NCI-H524 treated with DMSO at 0.1 percent for 48 hours (cell line): ENCODE measurements at regions not wholly inside any gene's neighbourhood (a gene's known extent, or its start where the extent isn't known, plus 50 kb on each side); places are given as distances from the start of the nearest gene placed in this dataset.

Source experiments
- DNase-seq: peaks from one replicate; lab custom pipeline; 2025; lab: John Stamatoyannopoulos, UW

GRCh38 chr7:95718577-95719410 lies 53.6 kb upstream of the DYNC1I1 start:
- DNase-seq: no peak

DNA sequence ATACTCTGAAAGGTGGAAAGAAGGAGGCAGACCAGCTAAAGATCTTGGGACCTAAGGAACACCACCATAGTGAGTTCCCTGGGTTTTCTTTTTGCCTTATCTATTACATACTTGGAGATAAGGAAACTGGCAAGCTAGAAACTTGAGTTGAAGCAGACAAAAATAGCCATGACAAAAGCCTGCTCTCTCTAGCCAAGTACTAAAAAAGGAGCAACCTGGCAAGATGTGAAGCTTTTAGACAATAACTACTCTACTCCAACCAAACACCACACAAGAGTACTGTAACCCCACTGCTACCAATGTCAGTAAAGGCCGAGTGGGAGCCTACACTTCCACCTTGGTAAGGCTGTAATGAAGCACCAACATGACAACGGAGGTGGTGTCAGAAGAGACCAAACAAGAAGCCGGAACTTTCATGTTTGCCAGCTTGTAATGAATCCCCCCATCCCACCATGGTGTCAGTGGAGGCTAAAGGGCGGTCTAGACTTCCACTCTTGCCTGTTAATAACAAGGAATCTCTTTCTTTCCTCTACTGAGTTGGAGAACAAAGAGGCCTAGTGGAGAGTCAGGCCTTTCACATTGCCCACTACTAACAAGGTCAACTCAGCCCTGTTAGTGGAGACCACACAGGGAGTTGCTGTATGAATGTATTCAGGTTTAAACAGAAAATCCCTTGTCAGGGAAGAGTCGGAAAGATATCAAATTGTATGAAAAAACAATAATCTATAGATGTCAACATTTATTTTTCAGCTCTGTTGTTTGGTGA lies 55.8 kb upstream of the DYNC1I1 start:
- DNase-seq: no peak

DNA sequence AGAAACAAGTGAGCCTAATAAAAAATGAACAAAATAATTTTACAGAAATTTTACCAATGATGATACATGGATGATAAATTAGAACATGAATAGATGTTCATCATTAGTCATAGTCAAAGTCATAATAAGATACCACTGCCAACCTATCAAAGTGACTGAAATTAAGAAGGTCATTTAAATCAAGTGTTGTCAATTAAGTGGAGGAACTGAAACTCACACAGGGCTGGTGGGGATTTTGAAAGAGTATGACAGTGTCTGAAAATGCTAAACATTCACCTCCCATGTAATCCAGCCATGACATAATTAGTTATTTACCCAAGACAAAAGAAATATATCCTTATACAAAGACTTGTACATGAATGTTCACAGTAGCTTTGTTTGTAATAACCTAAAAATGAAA lies 57.1 kb upstream of the DYNC1I1 start:
- no peak for DNase-seq

GRCh38 chr7:95710711-95711110 lies 61.6 kb upstream of the DYNC1I1 start:
- DNase-seq: no peak

DNA sequence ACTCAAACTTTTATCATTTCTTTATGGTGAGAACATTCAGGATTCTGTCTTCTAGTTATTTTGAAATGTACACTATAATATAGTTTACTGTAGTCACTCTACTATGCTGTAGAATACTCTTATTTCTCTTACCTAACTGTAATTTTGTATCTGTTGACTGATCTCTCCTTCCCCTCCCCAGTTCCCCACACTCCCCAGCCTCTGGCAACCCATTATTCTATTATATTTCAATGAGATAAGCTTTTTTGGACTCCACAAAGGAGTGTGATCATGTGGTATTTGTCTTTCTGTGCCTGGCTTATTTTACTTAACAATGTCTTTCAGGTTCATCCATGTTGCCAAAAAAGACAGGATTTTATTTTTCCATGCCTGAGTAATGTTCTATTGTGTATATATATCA lies 71.4 kb upstream of the DYNC1I1 start:
- no peak for DNase-seq

- no peak for DNase-seq
Observed at GRCh38 chr7:95694334-95694733, 78.0 kb upstream of the DYNC1I1 start.

DNA sequence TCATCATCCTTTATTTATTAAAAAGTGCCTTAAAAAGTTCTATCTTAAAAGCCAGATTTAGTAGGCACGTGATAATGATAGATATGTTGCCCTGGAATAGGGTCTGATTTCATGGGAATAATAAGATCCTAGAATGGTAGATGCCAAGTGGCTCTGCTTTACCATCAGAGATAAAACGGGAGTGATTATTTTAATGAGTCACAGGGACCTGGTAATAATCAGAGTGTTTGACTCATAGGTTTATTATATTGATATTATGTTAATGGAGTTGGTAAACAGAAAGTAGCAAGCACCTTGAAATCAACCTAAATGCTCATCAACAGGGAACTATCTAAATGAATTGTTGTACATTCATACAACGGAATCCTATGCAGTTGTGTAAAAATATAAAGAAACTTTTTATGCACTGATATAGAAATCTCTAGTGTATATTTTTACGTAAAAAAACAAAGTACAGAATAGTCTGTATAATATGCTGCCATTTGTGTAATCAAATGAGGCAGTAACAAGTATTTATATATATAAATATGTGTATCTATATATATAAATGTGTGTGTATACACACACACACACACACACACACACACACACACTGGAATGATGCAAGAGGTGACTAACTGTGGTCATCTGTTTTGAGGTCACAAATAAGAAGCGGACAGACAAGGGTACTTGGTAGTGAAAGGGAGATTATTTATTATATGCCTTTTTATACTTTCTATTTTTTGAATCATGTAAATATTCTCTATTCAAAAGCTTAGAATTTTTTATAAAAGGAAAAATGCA lies 78.6 kb upstream of the DYNC1I1 start:
- DNase-seq: no peak

DNA sequence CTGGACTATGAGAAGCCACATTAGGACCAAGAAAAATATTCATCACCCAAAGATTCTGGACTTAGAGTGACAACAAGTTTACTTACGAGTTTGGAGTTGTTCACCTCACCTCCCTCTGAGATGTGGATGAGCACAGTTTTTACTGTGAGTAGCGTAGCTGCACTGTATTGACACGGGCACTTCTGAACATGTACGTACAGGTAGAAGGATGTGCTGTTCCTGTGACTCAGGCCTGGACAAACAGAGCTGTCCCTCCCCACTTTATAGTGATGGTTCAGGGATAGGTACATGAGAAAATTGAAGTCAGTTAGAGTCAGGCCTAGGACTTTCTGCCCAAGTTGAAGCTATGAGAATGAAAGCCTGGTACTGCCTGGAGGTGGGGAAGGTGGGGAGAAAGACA lies 80.9 kb upstream of the DYNC1I1 start:
- DNase-seq: no peak

GRCh38 chr7:95690367-95690947 lies 81.9 kb upstream of the DYNC1I1 start:
- peak; percentile 75 for DNase-seq

GRCh38 chr7:95688931-95689495 lies 83.3 kb upstream of the DYNC1I1 start:
- no peak for DNase-seq

DNA sequence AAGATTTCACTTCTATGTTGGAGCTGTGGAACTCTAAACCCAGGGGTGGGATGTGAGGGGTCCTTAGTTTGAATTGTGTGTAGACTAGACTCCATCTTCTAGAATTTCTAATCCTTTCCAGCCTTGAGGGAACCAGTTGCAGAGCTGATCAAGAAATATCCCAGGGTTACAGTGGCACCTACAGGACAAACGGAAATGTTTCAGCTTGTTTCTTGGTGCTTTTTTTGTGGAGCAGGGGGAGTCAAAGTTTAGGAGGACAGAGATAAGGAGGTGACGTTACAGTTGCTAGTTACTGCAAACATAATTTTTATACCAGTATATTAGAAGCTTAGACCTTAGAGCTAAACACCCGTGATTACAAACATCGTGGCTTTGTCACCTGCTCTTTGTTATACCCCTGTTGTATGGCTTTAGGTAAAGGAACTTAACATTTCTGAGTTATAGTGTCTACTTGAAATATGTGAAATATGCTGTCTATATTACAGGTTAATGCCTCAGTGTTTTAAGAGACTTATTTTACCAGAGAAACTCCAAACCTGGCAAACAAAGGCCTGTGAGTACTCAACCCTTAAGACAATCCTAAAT lies 84.5 kb upstream of the DYNC1I1 start:
- DNase-seq: peak; percentile 15

GRCh38 chr7:95686109-95686508 lies 86.2 kb upstream of the DYNC1I1 start:
- DNase-seq: peak; percentile 41

DNA sequence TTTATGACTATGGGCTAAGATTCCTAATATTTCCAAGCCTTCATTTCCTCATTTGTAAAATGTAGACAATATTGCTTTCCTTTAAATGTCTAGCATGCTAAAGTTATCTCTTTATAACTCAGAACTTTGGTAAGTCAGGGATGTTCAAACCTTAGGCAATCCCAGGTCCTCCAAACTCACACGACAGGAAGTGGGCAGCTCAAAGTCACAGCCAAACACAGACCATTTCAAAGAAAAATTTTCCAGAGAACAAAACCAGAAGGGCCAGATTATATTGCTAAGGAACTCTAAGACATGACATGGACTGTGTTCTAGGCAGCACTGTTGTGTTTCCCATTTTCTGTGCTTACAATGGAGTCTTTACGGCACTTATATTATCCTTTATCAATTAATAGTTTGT lies 87.8 kb upstream of the DYNC1I1 start:
- no peak for DNase-seq

- no peak for DNase-seq
Observed at GRCh38 chr7:95684037-95684436, 87.7 kb upstream of the PDK4 start.

- DNase-seq: no peak
Observed at GRCh38 chr7:95682913-95683312, 86.6 kb upstream of the PDK4 start.

DNA sequence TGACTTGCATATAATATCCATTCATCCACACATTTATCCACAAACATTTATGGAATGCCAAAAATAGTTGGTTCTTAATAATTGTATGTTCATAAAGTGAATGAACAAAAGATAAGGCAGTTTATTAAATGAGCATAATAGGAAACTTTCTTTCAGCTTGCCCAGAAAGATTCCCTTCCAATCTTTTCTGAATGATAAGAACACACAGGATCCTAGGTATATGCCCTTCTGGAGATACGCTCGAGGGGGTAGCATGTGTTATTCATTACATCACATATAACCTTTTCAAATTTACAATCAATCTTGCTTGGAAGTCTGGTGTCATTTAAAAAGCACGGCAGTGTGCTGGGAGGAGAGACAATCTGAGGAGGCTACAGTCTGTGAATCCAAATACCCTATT lies 80.4 kb upstream of the PDK4 start:
- no peak for DNase-seq

DNA sequence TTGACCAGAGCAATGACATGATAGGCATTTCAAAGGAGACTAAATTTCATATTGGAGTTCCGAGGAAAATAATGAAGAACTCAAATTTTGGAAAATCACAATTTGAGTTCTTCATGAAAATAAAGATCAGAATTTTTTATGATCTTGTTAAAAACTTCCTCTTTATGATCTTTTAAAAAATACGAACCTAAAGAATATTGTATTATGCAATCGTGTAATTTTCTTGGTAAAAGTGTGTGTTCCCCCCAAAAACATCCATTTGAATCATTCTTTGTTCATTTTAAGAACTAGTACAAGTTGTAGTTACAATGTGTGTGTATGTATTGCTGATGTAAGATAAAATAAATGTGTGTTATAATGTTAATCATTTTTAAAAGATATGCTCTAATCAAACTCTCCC lies 79.3 kb upstream of the PDK4 start:
- no peak for DNase-seq

GRCh38 chr7:95675016-95675415 lies 78.7 kb upstream of the PDK4 start:
- DNase-seq: no peak

- no peak for DNase-seq
Observed at GRCh38 chr7:95674101-95674500, 77.8 kb upstream of the PDK4 start.

GRCh38 chr7:95672434-95672833 lies 76.1 kb upstream of the PDK4 start:
- no peak for DNase-seq

DNA sequence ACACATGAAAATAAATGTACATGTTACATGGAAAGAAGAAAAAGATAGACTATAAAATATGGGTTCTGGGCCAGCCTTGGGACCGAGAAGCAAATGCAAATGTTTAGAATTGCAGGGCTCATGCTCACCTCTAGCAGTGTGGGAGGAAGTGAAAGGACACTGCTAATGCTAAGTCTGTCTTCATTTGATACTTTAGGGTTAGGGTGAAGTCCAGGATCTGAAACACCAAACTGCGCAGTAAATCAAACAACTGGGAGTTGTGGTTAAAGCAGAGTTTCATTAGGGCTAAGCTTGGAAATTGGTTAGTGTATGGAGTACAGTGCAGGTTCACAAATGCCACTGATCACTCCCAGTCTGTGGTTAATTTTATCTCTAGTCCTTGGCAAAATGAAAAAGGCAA lies 73.2 kb upstream of the PDK4 start:
- no peak for DNase-seq
